ENCODE measurements at regions not wholly inside any gene's neighbourhood (a gene's known extent, or its start where the extent isn't known, plus 50 kb on each side); places are given as distances from the start of the nearest gene placed in this dataset.

GRCh38 chr2:65724336-65724735 lies 291.9 kb upstream of the SPRED2 start:
- DNase-seq = no peak

- DNase-seq = no peak
These were observed 289.8 kb upstream of the SPRED2 start for GRCh38 chr2:65722028-65722778.

GRCh38 chr2:65716698-65717097 lies 284.3 kb upstream of the SPRED2 start:
- DNase-seq = no peak

DNA sequence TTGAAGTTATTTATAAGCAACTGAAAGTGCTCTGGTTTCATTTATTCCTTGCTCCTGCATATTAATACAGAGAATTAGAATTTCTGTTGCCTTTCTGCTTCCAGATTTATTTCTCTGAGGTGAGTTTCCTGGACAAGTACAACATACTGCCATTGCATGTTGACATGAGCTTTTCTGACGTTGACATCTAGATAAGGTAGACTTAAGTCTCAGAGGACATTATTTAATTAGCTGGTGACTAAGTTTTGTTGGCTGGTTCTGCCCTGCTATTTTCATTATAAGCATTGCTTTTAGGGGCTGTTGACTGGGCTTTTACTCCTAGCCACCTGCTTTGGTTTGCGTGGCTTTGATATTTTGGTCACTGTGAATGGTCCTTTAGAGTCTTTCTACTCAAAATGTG lies 282.9 kb upstream of the SPRED2 start:
- DNase-seq = no peak

GRCh38 chr2:65714866-65715265 lies 282.5 kb upstream of the SPRED2 start:
- DNase-seq = no peak

GRCh38 chr2:65711863-65712262 lies 279.5 kb upstream of the SPRED2 start:
- no peak for DNase-seq

GRCh38 chr2:65710779-65711295 lies 278.4 kb upstream of the SPRED2 start:
- DNase-seq = no peak

DNA sequence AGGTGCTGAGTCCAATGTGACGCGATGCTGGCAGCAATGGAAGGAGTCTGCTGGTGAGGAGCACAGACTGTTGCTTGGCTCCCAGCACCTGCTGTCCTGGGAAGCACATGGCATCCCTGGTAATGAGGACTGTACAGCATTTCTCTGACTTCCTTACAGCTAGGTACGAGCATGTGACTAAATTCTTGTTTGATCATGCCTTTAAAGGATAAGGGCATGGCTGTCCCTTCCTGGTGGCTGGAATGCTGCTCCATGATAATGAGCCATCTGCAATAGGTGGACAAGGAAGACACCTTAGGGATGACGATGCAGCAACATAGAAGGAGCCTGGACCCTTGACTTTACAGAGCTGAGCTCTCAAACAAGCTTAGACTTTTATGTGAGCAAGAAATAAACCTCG lies 278.0 kb upstream of the SPRED2 start:
- DNase-seq = no peak

DNA sequence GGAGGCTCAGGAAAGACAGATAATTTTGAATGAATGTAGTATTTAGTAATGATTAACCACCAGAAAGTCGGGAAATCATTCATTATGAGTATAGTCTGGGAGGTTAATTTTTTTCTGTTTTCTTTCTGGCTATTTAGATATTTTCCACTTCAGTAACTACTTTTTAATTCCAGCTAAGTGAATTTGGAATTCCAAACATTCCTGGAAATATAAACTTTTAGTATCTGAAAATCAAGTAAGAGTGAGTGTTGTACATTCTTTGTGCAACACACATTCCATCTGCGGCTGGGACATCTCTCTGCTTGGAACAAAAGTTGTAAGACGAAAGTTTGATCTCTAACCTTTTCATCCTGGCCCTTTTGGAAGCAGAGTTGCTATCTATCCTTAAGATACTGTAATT lies 275.7 kb upstream of the SPRED2 start:
- DNase-seq = no peak

DNA sequence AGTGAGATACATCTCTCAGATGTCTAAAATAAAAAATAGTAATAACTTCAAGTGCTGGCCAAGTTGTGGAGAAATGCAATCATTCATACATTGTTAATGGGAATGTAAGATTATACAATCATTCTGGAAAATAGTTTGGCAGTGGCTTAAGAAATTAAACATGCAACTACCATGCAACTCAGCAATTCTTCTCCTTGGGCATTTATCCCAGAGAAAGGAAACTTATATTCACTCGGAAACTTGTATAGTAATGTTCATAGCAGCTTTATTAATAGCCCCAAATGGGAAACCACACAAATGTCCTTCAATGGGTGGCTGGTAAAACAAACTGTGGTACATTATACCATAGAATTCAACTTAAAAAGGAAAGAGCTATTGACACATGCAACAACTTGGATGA lies 274.0 kb upstream of the SPRED2 start:
- no peak for DNase-seq

- DNase-seq = no peak
These were observed 268.8 kb upstream of the SPRED2 start for GRCh38 chr2:65701191-65701590.

DNA sequence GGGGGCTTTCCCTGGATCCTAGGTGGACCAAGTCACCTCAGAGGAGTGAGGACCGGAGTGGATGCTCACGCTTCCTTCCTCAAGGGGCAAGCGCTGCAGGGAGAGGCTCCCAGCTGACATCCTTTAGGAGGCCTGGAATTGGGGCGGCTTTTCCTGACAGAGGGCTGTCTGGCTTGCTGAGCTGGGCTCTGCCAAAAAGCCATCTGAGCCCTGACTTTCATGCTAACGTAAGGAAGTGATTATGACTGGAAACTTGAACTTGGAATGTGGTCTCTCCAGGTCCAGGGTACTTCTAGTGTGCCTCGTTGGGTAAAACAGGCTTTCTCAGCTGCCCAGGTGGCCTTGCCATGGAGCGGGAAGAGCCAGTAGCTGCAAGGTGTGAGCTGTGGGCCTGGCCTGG lies 268.3 kb upstream of the SPRED2 start:
- no peak for DNase-seq

DNA sequence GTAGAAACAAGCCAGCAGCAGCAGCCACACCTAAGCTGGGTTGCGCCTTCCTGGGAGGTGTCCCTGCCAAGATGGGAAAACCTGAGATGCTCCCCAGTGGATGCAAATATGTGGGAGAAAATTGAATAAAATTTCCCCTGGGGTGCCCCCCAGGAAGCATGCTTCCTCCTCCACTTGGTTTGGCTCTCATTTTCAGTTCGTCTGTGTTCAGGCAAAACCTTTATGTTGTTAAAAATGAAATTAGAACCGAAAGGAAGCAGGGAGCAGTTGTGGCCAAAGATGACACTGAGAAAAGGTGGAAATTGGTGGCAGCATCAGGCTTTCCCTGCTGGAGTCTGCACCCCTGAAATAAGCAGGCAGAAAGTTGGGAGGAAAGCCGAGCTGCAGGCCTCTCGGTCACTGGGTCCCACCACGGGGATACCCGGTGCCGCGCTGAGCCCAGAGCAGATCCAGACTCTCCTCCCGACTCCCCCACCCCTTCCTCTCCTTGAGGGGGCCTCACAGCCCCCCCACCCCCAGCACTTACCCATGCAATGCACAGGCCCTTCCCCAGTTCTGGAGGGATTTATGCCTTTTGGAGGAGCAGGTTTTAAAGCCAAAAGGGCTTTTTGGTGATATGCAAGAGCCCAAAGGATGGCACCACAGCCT lies 267.7 kb upstream of the SPRED2 start:
- DNase-seq = no peak

DNA sequence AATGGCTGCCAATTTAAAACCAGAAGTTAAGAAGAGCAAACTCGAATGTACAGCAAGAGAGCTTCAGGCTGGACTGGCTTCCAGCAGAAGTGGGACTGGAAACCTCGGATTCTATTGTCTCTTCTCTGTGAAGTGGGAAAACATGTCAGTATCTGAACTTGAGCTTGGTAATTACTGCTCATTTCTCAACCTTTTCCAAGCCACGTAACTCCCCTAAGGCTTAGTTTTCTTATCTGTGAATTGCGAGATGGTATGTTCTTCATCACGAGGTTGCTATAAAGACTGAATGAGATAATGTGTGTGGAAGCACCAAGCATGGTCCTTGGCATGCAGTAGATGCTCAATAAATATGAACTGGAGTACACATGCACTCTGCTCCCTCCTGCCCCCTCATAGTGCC lies 259.4 kb upstream of the SPRED2 start:
- no peak for DNase-seq

GRCh38 chr2:65688141-65688886 lies 255.9 kb upstream of the SPRED2 start:
- no peak for DNase-seq

DNA sequence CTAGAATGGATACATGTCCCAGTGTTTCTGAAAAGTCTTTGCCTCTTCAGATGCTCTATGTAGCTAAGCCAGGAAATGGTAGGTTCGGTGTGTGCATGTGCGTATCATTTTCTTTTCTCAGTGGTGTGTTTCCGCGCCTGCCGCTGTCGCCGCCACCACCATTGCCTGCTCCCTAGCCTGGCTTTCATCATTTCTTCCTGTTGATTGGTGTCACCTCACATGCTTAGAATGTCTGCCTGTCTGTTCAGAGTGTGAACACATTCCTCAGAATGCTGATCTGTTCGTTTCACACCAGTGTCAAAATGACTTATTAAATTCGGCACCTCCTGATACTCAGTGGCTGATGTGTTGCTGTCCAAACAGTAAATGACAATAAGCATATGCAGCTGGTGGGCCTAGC lies 255.2 kb upstream of the SPRED2 start:
- DNase-seq = no peak

GRCh38 chr2:65686928-65687521 lies 254.6 kb upstream of the SPRED2 start:
- DNase-seq = no peak

DNA sequence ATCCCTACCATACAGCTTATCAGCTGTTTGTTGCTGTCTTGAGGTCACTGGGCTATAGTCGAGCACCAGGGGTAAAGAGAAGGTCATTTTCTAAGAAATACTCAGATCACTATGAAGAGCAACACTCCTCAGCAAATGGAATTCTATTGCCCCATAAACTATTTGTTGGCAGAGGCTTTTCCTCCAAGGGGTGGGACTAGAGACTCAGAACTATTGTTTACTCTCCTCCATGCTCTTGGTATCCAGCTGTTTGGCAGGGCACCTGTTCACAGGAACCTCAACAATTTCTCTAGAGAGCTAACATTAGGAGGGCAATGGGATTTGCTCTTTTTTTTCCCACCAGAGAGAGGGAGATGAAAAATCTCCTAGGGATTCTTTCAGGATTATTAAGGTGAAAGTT lies 249.1 kb upstream of the SPRED2 start:
- DNase-seq = no peak

DNA sequence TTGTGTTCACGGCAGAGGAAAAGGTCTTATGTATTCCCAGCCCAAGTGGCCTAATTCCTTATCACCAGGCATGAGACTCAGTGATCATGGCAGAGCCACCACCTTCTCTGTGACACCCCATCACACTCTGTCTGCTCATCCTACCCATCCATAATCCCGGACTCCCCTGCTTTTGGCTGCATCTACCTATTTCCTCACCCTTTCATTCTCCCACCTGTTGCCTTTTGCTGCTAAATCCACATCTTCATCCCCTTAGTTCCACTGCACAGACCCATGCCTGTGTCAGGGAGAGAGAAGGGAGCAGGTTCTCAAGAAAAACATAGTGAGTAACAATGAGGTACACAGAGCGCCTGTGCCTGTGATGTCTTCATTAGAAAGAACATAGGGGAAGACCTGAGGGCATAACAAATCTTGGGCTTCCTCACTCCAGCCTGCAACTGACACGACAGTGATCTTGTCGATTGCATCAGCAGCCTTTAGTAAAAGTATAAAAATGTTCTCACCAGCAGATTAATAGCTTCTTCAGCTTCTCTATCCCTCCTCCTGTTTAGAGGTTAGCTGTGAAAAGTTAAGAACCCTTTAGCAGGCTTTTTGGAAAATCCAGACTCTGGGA lies 246.5 kb upstream of the SPRED2 start:
- no peak for DNase-seq

- no peak for DNase-seq
These were observed 243.0 kb upstream of the SPRED2 start for GRCh38 chr2:65675350-65675749.

DNA sequence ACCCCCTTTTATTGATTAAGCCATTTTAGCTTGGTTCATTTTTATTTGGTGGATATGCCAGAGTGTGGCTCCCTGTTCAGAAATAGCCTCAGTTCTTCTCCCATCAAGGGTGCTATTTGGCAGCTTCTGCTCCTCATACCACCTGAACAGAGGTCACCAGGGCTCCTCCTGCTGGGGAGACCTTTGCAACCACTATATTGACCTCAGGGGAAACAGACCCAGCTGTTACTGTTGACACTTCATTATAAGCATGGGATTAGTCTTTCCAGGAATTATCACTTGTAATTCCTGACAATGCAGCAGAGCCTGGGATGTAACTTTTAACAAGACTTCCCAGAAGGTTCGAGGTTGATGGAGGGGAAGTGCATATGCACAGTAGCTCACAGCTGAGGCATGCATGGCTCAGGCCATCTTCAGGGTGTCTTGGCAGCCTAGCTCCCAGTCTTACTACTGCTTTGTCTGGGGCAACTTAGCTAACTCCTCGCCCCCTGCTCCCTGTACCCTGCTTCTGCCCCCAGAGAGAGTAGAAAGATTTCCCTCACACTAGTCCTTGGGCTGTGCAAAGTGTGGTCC lies 239.4 kb upstream of the SPRED2 start:
- no peak for DNase-seq

DNA sequence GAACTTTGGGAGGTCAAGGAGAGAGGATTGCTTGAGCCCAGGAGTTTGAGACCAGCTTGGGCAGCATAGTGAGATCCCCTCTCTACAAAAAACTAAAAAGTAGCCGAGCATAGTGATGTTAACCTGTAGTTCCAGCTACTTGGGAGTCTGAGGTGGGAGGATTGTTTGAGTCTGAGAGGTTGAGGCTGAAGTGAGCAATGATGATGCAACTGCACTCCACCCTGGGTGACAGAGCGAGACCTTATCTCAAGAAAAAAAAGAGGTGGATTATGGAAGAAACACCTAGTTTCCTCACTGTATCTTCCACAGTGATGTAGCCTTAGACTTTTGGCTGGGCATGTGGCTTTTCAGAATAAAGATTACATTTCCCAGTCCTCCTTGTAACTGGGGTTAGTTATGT lies 237.2 kb upstream of the SPRED2 start:
- no peak for DNase-seq

GRCh38 chr2:65668744-65669143 lies 236.3 kb upstream of the SPRED2 start:
- no peak for DNase-seq
